ENCODE measurements at regions not wholly inside any gene's neighbourhood (a gene's known extent, or its start where the extent isn't known, plus 50 kb on each side); places are given as distances from the start of the nearest gene placed in this dataset.

GRCh38 chr2:21912405-21912804, 788.6 kb downstream of the TDRD15 start:
- Histone ChIP-seq H3K27me3 (no peaks in the 10 kb centered on the region), H3K27ac (no peak overlapping the region), H3K4me1 (no peaks in the 10 kb centered on the region), H3K9me3 (no peaks in the 10 kb centered on the region), H3K36me3 (no peaks in the 10 kb centered on the region), H3K4me3 (no peak overlapping the region)
- no peak for DNase-seq (ENCODE audit: extremely low spot score in 2 of 2)
- intact Hi-C loops (cut with DNase I), result no loop called here
- TF ChIP-seq CTCF (IDR thresholded peaks at IDR 0.05), result no peak
- no peak for TF ChIP-seq POLR2A (IDR thresholded peaks at IDR 0.05)
- TF ChIP-seq POLR2AphosphoS5 (IDR thresholded peaks at IDR 0.05; ENCODE audit: insufficient read depth in 1 of 2, low read depth in 1 of 2), result no peak

GRCh38 chr2:21915201-21915600, 791.4 kb downstream of the TDRD15 start:
- Histone ChIP-seq H3K4me3 (no peak overlapping the region), H3K36me3 (no peaks in the 10 kb centered on the region), H3K27me3 (no peaks in the 10 kb centered on the region), H3K4me1 (no peaks in the 10 kb centered on the region), H3K9me3 (no peaks in the 10 kb centered on the region), H3K27ac (no peak overlapping the region)
- no peak for DNase-seq (ENCODE audit: extremely low spot score in 2 of 2)
- intact Hi-C loops (cut with DNase I), result no loop called here
- TF ChIP-seq POLR2A (IDR thresholded peaks at IDR 0.05) (no peak), POLR2AphosphoS5 (IDR thresholded peaks at IDR 0.05; ENCODE audit: insufficient read depth in 1 of 2, low read depth in 1 of 2) (no peak), CTCF (IDR thresholded peaks at IDR 0.05) (no peak)

GRCh38 chr2:21916934-21917522, 793.3 kb downstream of the TDRD15 start:
- TF ChIP-seq POLR2A (IDR thresholded peaks at IDR 0.05), result no peak
- TF ChIP-seq POLR2AphosphoS5 (IDR thresholded peaks at IDR 0.05; ENCODE audit: insufficient read depth in 1 of 2, low read depth in 1 of 2), result no peak
- no peak for TF ChIP-seq CTCF (IDR thresholded peaks at IDR 0.05)

GRCh38 chr2:21920721-21921120, 797.0 kb downstream of the TDRD15 start:
- no peaks in the 10 kb centered on the region for H3K27me3 ChIP-seq
- intact Hi-C loops (cut with DNase I), result no loop called here
- no peak for DNase-seq (ENCODE audit: extremely low spot score in 2 of 2)

More at GRCh38 chr2:21916934-21917522, 793.3 kb downstream of the TDRD15 start:
- H3K4me1 ChIP-seq, result no peaks in the 10 kb centered on the region
- DNase-seq (ENCODE audit: extremely low spot score in 2 of 2), result no peak
- no peak overlapping the region for H3K4me3 ChIP-seq
- H3K27me3 ChIP-seq, result no peaks in the 10 kb centered on the region
- H3K36me3 ChIP-seq, result no peaks in the 10 kb centered on the region
- intact Hi-C loops (cut with DNase I), result no loop called here
- no peak overlapping the region for H3K27ac ChIP-seq
- H3K9me3 ChIP-seq, result no peaks in the 10 kb centered on the region

More at GRCh38 chr2:21920721-21921120, 797.0 kb downstream of the TDRD15 start:
- no peaks in the 10 kb centered on the region for H3K36me3 ChIP-seq
- H3K27ac ChIP-seq, result no peak overlapping the region
- TF ChIP-seq POLR2AphosphoS5 (IDR thresholded peaks at IDR 0.05; ENCODE audit: insufficient read depth in 1 of 2, low read depth in 1 of 2) (no peak), CTCF (IDR thresholded peaks at IDR 0.05) (no peak), POLR2A (IDR thresholded peaks at IDR 0.05) (no peak)
- H3K4me1 ChIP-seq, result no peaks in the 10 kb centered on the region
- no peak overlapping the region for H3K4me3 ChIP-seq
- no peaks in the 10 kb centered on the region for H3K9me3 ChIP-seq

Data from vagina (tissue), 2 donors.